Peyer's patch (tissue), 4 donors: ENCODE measurements at regions not wholly inside any gene's neighbourhood (a gene's known extent, or its start where the extent isn't known, plus 50 kb on each side); places are given as distances from the start of the nearest gene placed in this dataset.
A peak's percentile ranks its signal among the peaks of the same experiment; 100 is the strongest.

Experiments used
- DNase-seq, 3 donors: peaks; one replicate each; pipeline ENCODE4 v3.0.0-alpha.2; 2017 to 2019
- H3K27ac ChIP-seq, 4 donors: fragments of 200-600 bp; sonication (generic); one replicate each; pipeline ENCODE4 v1.5.1; 2016 to 2019
- H3K27me3 ChIP-seq, 2 donors: fragments of 200-600 bp; sonication (generic); one replicate each; pipeline ENCODE4 v1.5.1; 2019
- H3K36me3 ChIP-seq, 3 donors: fragments of 200-600 bp; sonication (generic); one replicate each; pipeline ENCODE4 v1.5.1; 2016 to 2019
- H3K4me1 ChIP-seq, 4 donors: fragments of 200-600 bp; sonication (generic); one replicate each; pipeline ENCODE4 v1.5.1; 2016 to 2019
- H3K4me3 ChIP-seq, 4 donors: fragments of 200-600 bp; sonication (generic); 1 replicate in 3 of 4; 2 replicates in 1 of 4; pipeline ENCODE4 v1.5.1; 2016 to 2019; ENCODE audit warnings: mild to moderate bottlenecking in 1 of 4
- H3K9me3 ChIP-seq, 4 donors: fragments of 200-600 bp; sonication (generic); one replicate each; pipeline ENCODE4 v1.5.1; 2016 to 2019; ENCODE audit warnings: mild to moderate bottlenecking in 1 of 4
- CTCF ChIP-seq, 6 experiments: fragments of 450-650 bp in 4 of 6; fragments of 200-600 bp in 2 of 6; sonication (generic) in 1 of 6; IDR thresholded peaks; one replicate each; pipeline ENCODE4 v1.5.1; 2017 to 2019; ENCODE audit warnings: antibody characterized with exemption in 6 of 6, mild to moderate bottlenecking in 3 of 6, moderate library complexity in 1 of 6
- POLR2A ChIP-seq, 2 donors: fragments of 450-650 bp; IDR thresholded peaks; one replicate each; pipeline ENCODE4 v1.5.1; 2017; ENCODE audit warnings: antibody characterized with exemption in 2 of 2, mild to moderate bottlenecking in 2 of 2, moderate library complexity in 2 of 2

GRCh38 chr16:86872833-86873232 is 294.5 kb downstream of the FOXL1 start:
- H3K27me3 ChIP-seq: no peaks in the 10 kb centered on the region
- no peaks in the 10 kb centered on the region for H3K36me3 ChIP-seq
- no peaks in the 10 kb centered on the region for H3K9me3 ChIP-seq
- no peak for DNase-seq
- TF ChIP-seq CTCF (IDR thresholded peaks at IDR 0.05) (no peak), POLR2A (IDR thresholded peaks at IDR 0.05) (no peak)
- H3K27ac ChIP-seq: no peak overlapping the region
- no peak overlapping the region for H3K4me3 ChIP-seq
- no peaks in the 10 kb centered on the region for H3K4me1 ChIP-seq

DNA sequence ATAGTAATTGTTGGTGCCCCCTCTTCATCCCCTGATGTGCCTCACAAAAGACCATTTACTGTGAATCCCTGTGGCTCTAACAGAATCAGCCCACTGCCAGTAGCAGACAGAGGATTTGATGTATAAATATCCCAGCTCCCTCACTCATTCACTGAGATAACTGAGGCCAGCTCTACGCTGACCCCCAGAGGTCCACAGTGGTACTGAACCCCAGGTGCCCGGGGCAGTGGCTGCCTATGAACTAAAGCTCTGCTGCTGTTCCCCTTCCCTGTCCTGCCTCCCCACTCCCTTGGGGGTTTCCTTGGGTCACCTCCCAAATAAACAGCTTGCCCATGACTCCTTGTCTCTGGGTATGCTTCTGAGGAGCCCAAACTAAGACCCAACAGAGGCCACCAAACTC is 295.8 kb downstream of the FOXL1 start:
- Histone ChIP-seq H3K27ac (no peak overlapping the region), H3K36me3 (no peaks in the 10 kb centered on the region), H3K27me3 (no peaks in the 10 kb centered on the region), H3K4me3 (no peak overlapping the region), H3K4me1 (no peaks in the 10 kb centered on the region), H3K9me3 (no peaks in the 10 kb centered on the region)
- TF ChIP-seq CTCF (IDR thresholded peaks at IDR 0.05) (peak in 4 of 6 experiments; percentile 24 to 60 (median 54)), POLR2A (IDR thresholded peaks at IDR 0.05) (no peak)
- no peak for DNase-seq

- H3K36me3 ChIP-seq: no peaks in the 10 kb centered on the region
These were observed 298.1 kb downstream of the FOXL1 start for GRCh38 chr16:86876499-86876898.

GRCh38 chr16:86877108-86877507 is 298.8 kb downstream of the FOXL1 start:
- Histone ChIP-seq H3K27me3 (no peaks in the 10 kb centered on the region), H3K4me1 (no peaks in the 10 kb centered on the region), H3K4me3 (no peak overlapping the region), H3K27ac (no peak overlapping the region), H3K36me3 (no peaks in the 10 kb centered on the region), H3K9me3 (no peaks in the 10 kb centered on the region)
- TF ChIP-seq CTCF (IDR thresholded peaks at IDR 0.05) (no peak), POLR2A (IDR thresholded peaks at IDR 0.05) (no peak)
- no peak for DNase-seq

More at GRCh38 chr16:86876499-86876898, 298.1 kb downstream of the FOXL1 start:
- no peak overlapping the region for H3K4me3 ChIP-seq
- H3K27me3 ChIP-seq: no peaks in the 10 kb centered on the region
- H3K9me3 ChIP-seq: no peaks in the 10 kb centered on the region
- no peak for DNase-seq
- H3K4me1 ChIP-seq: no peaks in the 10 kb centered on the region
- H3K27ac ChIP-seq: no peak overlapping the region
- TF ChIP-seq CTCF (IDR thresholded peaks at IDR 0.05) (no peak), POLR2A (IDR thresholded peaks at IDR 0.05) (no peak)

DNA sequence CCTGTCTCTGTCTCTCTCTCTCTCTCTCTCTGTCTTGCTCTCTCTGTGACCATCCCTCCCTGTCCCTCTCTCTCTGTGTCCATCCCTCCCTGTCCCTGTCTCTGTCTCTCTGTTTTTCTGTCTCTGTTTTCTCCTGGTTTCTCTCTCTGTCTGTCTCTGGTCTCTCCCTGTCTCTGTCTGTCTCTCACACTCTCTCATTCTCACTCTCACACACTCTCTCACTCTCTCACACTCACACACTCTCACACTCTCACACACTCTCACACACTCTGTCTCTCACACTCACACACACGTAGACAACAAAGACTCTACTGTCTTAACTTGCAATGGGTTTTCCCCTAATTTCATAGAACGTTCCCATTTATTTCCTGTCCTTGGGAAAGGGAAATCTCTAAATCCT is 299.5 kb downstream of the FOXL1 start:
- Histone ChIP-seq H3K27me3 (no peaks in the 10 kb centered on the region), H3K27ac (no peak overlapping the region), H3K4me3 (no peak overlapping the region), H3K36me3 (no peaks in the 10 kb centered on the region), H3K4me1 (no peaks in the 10 kb centered on the region), H3K9me3 (no peaks in the 10 kb centered on the region)
- no peak for TF ChIP-seq POLR2A (IDR thresholded peaks at IDR 0.05)
- TF ChIP-seq CTCF (IDR thresholded peaks at IDR 0.05): no peak
- no peak for DNase-seq
